ENCODE measurements at regions not wholly inside any gene's neighbourhood (a gene's known extent, or its start where the extent isn't known, plus 50 kb on each side); places are given as distances from the start of the nearest gene placed in this dataset.
"Not testable (repeated sequence)": the region's sequence is repeated elsewhere in the genome, so short reads cannot be mapped to it uniquely, and the experiment has no call there.

- DNase-seq (ENCODE audit: low read depth), result no peak
Measured at GRCh38 chr13:34675626-34676025, 266.4 kb upstream of the NBEA start.

GRCh38 chr13:34678154-34678553 lies 263.9 kb upstream of the NBEA start:
- peak; percentile 6 for DNase-seq (ENCODE audit: low read depth)

GRCh38 chr13:34681405-34681955 lies 260.6 kb upstream of the NBEA start:
- DNase-seq (ENCODE audit: low read depth), result no peak

GRCh38 chr13:34695063-34695462 lies 247.0 kb upstream of the NBEA start:
- no peak for DNase-seq (ENCODE audit: low read depth)

- no peak for DNase-seq (ENCODE audit: low read depth)
Measured at GRCh38 chr13:34696296-34696695, 245.8 kb upstream of the NBEA start.

- DNase-seq (ENCODE audit: low read depth), result no peak
Measured at GRCh38 chr13:34696741-34697140, 245.3 kb upstream of the NBEA start.

GRCh38 chr13:34698945-34699344 lies 243.1 kb upstream of the NBEA start:
- DNase-seq (ENCODE audit: low read depth), result no peak

GRCh38 chr13:34700155-34700554 lies 241.9 kb upstream of the NBEA start:
- no peak for DNase-seq (ENCODE audit: low read depth)

- DNase-seq (ENCODE audit: low read depth), result no peak
Measured at GRCh38 chr13:34701919-34702318, 240.2 kb upstream of the NBEA start.

- DNase-seq (ENCODE audit: low read depth), result no peak
Measured at GRCh38 chr13:34708566-34709313, 233.3 kb upstream of the NBEA start.

- DNase-seq (ENCODE audit: low read depth), result no peak
Measured at GRCh38 chr13:34719060-34719875, 222.8 kb upstream of the NBEA start.

GRCh38 chr13:34720618-34721017 lies 221.5 kb upstream of the NBEA start:
- no peak for DNase-seq (ENCODE audit: low read depth)

- DNase-seq (ENCODE audit: low read depth), result no peak
Measured at GRCh38 chr13:34721631-34722595, 220.2 kb upstream of the NBEA start.

GRCh38 chr13:34722922-34723321 lies 219.1 kb upstream of the NBEA start:
- DNase-seq (ENCODE audit: low read depth), result no peak

- no peak for DNase-seq (ENCODE audit: low read depth)
Measured at GRCh38 chr13:34730961-34731360, 211.1 kb upstream of the NBEA start.

- no peak for DNase-seq (ENCODE audit: low read depth)
Measured at GRCh38 chr13:34731486-34731885, 210.6 kb upstream of the NBEA start.

- DNase-seq (ENCODE audit: low read depth), result no peak
Measured at GRCh38 chr13:34733721-34734120, 208.3 kb upstream of the NBEA start.

- no peak for DNase-seq (ENCODE audit: low read depth)
Measured at GRCh38 chr13:34734932-34735331, 207.1 kb upstream of the NBEA start.

GRCh38 chr13:34738254-34738992 lies 203.6 kb upstream of the NBEA start:
- no peak for DNase-seq (ENCODE audit: low read depth)

- not testable (repeated sequence) for DNase-seq (ENCODE audit: low read depth)
Measured at GRCh38 chr13:34747056-34747455, 195.0 kb upstream of the NBEA start.

- DNase-seq (ENCODE audit: low read depth), result no peak
Measured at GRCh38 chr13:34747507-34747906, 194.6 kb upstream of the NBEA start.

Data from Daoy (cell line).